ENCODE measurements at regions not wholly inside any gene's neighbourhood (a gene's known extent, or its start where the extent isn't known, plus 50 kb on each side); places are given as distances from the start of the nearest gene placed in this dataset.
"Not testable (repeated sequence)": the region's sequence is repeated elsewhere in the genome, so short reads cannot be mapped to it uniquely, and the experiment has no call there.

- intact Hi-C loops (cut with DNase I), result no loop called here
- no peak overlapping the region for H3K4me3 ChIP-seq
- no peaks in the 10 kb centered on the region for H3K4me1 ChIP-seq
- DNase-seq, result no peak
- H3K9ac ChIP-seq (ENCODE audit: low read depth in 2 of 2, low read length in 2 of 2), result no peak overlapping the region
- H3K27me3 ChIP-seq, result no peaks in the 10 kb centered on the region
- TF ChIP-seq CTCF (IDR thresholded peaks at IDR 0.05), result no peak
- H3K27ac ChIP-seq, result no peak overlapping the region
- H3K36me3 ChIP-seq, result no peaks in the 10 kb centered on the region
- no peaks in the 10 kb centered on the region for H3K9me3 ChIP-seq
These were observed 259.7 kb upstream of the RBMS1 start for GRCh38 chr2:160753331-160753654.

- Histone ChIP-seq H3K9ac (ENCODE audit: low read depth in 2 of 2, low read length in 2 of 2) (no peak overlapping the region), H3K4me1 (no peaks in the 10 kb centered on the region), H3K27ac (no peak overlapping the region), H3K36me3 (no peaks in the 10 kb centered on the region), H3K27me3 (no peaks in the 10 kb centered on the region), H3K4me3 (no peak overlapping the region), H3K9me3 (no peaks in the 10 kb centered on the region)
- TF ChIP-seq CTCF (IDR thresholded peaks at IDR 0.05), result no peak
- intact Hi-C loops (cut with DNase I), result no loop called here
- no peak for DNase-seq
These were observed 260.4 kb upstream of the RBMS1 start for GRCh38 chr2:160753960-160754359.

- no peaks in the 10 kb centered on the region for H3K36me3 ChIP-seq
- no peaks in the 10 kb centered on the region for H3K9me3 ChIP-seq
- no peak for DNase-seq
- no peaks in the 10 kb centered on the region for H3K4me1 ChIP-seq
- no peak overlapping the region for H3K4me3 ChIP-seq
- TF ChIP-seq CTCF (IDR thresholded peaks at IDR 0.05), result no peak
- no peaks in the 10 kb centered on the region for H3K27me3 ChIP-seq
- no peak overlapping the region for H3K9ac ChIP-seq (ENCODE audit: low read depth in 2 of 2, low read length in 2 of 2)
- H3K27ac ChIP-seq, result no peak overlapping the region
- intact Hi-C loops (cut with DNase I), result no loop called here
These were observed 262.9 kb upstream of the RBMS1 start for GRCh38 chr2:160756481-160756880.

GRCh38 chr2:160762493-160763128 lies 269.0 kb upstream of the RBMS1 start:
- H3K36me3 ChIP-seq; DNase-seq; H3K4me3 ChIP-seq; H3K9me3 ChIP-seq; intact Hi-C loops (cut with DNase I); H3K9ac ChIP-seq (ENCODE audit: low read depth in 2 of 2, low read length in 2 of 2); H3K4me1 ChIP-seq; H3K27ac ChIP-seq; H3K27me3 ChIP-seq: not testable (repeated sequence)

GRCh38 chr2:160783474-160783873 lies 289.9 kb upstream of the RBMS1 start:
- no peaks in the 10 kb centered on the region for H3K4me1 ChIP-seq
- no peaks in the 10 kb centered on the region for H3K27me3 ChIP-seq
- no peak overlapping the region for H3K4me3 ChIP-seq
- DNase-seq, result no peak
- H3K27ac ChIP-seq, result no peak overlapping the region
- H3K9me3 ChIP-seq, result no peaks in the 10 kb centered on the region
- H3K9ac ChIP-seq (ENCODE audit: low read depth in 2 of 2, low read length in 2 of 2), result no peak overlapping the region
- TF ChIP-seq CTCF (IDR thresholded peaks at IDR 0.05), result no peak
- H3K36me3 ChIP-seq, result no peaks in the 10 kb centered on the region
- intact Hi-C loops (cut with DNase I), result no loop called here

- no peak for TF ChIP-seq CTCF (IDR thresholded peaks at IDR 0.05)
- H3K9ac ChIP-seq (ENCODE audit: low read depth in 2 of 2, low read length in 2 of 2), result no peak overlapping the region
- intact Hi-C loops (cut with DNase I), result no loop called here
These were observed 290.4 kb upstream of the RBMS1 start for GRCh38 chr2:160784034-160784433.

More at GRCh38 chr2:160784034-160784433, 290.4 kb upstream of the RBMS1 start:
- H3K4me1 ChIP-seq, result no peaks in the 10 kb centered on the region
- DNase-seq, result no peak
- no peaks in the 10 kb centered on the region for H3K9me3 ChIP-seq
- H3K27ac ChIP-seq, result no peak overlapping the region
- H3K36me3 ChIP-seq, result no peaks in the 10 kb centered on the region
- no peaks in the 10 kb centered on the region for H3K27me3 ChIP-seq
- no peak overlapping the region for H3K4me3 ChIP-seq
